NCI-H774 (cell line): ENCODE measurements at regions not wholly inside any gene's neighbourhood (a gene's known extent, or its start where the extent isn't known, plus 50 kb on each side); places are given as distances from the start of the nearest gene placed in this dataset.

Source experiments
- DNase-seq: peaks from one replicate; lab custom pipeline; 2025; lab: John Stamatoyannopoulos, UW

GRCh38 chr14:28695109-28695508 lies 71.5 kb upstream of the FOXG1 start:
- DNase-seq: no peak

GRCh38 chr14:28701733-28702132 lies 64.9 kb upstream of the FOXG1 start:
- no peak for DNase-seq

DNA sequence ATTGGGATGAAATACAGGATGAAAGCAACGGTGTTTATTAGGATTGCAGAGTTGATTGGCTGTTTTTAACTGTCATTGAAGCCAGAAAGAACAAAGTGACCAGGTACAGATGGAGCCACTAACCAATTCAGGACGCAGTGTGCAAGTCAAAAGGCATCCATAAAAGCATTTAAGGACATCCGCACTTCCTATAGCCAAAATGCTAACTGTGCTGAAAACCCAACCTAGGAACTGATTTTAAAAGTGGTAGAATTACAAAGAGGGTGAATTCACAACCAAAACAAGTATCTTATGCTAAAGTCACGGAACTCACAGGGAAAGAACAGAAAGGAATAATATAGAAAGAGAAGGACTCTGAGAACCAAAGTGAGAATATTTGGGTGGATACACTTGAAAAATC lies 63.1 kb upstream of the FOXG1 start:
- DNase-seq: no peak

- no peak for DNase-seq
Measured at GRCh38 chr14:28704153-28704552, 62.4 kb upstream of the FOXG1 start.

DNA sequence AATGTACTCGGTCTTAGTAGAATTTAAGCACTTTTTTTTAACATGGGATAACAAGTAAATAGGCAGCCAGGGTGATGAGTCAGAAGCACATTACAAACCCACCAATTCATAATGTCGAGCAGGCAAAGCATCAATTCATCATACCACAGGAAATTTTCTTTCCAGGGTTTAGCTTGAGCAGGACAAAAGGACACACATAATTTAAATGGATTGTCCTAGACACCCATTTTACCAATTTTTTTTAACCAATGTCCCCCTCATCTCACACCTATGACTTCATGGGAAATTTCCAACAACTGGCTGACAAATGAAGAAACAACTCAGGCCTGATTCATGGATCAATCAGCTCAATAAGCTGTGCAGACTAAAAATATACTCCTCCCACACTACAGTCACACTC lies 58.8 kb upstream of the FOXG1 start:
- DNase-seq: no peak

DNA sequence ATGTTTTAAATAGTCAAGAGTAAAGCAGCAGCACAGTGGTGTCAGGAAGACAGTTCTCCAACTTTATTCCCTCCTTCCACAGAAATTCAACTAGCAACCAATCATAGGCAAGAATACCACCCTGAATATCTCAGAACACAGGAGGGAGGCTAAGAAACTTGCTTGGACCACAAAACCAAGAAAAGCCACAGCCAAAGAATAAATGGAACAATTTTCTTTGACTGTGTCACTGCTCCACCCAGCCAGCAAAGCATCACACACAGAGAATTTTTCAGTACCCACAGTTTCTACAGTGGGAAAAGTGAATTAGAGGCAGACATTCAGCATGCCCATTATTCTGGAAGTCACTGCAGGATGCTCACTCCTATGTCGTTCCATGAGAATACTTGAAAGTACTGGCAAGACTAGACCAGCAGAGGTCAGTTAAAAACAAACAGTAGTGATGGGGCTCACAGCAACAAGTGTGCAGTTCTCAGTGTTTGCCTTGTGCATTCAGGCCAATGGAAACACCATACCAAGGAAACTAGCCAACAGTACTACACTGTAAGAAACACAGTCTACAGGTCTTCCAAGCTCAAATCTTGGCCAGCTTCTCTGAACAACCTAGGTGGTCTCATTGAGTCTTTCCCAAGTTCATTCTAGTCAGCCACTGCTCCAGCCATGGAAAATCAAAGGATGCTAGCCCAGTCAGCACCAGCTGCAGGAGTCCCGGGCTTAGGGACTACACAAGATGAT lies 56.8 kb upstream of the FOXG1 start:
- no peak for DNase-seq
